IPS-15b (cell line): ENCODE measurements at regions not wholly inside any gene's neighbourhood (a gene's known extent, or its start where the extent isn't known, plus 50 kb on each side); places are given as distances from the start of the nearest gene placed in this dataset.

Experiments
- H3K27me3 ChIP-seq: one replicate; pipeline ENCODE4 v1.6.1; 2013; ENCODE audit warnings: low read length; ENCODE audit not compliant: control insufficient read depth, insufficient read depth
- H3K36me3 ChIP-seq: one replicate; pipeline ENCODE4 v1.6.1; 2013; ENCODE audit warnings: low read length; ENCODE audit not compliant: control insufficient read depth, insufficient read depth
- H3K4me1 ChIP-seq: one replicate; pipeline ENCODE4 v1.6.1; 2013; ENCODE audit warnings: mild to moderate bottlenecking, low read length; ENCODE audit not compliant: control insufficient read depth, insufficient read depth
- H3K4me3 ChIP-seq: one replicate; pipeline ENCODE4 v1.5.1; 2013; ENCODE audit warnings: low read depth, low read length
- H3K9ac ChIP-seq: one replicate; pipeline ENCODE4 v1.6.1; 2013; ENCODE audit warnings: low read depth, mild to moderate bottlenecking, low read length
- H3K9me3 ChIP-seq: one replicate; pipeline ENCODE4 v1.6.1; 2013; ENCODE audit warnings: mild to moderate bottlenecking, low read length; ENCODE audit not compliant: control insufficient read depth, insufficient read depth

GRCh38 chr13:86974995-86975328 lies 696.2 kb upstream of the SLITRK5 start:
- Histone ChIP-seq H3K9ac (no peak overlapping the region), H3K4me1 (no peaks in the 10 kb centered on the region), H3K36me3 (no peaks in the 10 kb centered on the region), H3K9me3 (no peaks in the 10 kb centered on the region), H3K27me3 (no peaks in the 10 kb centered on the region), H3K4me3 (no peak overlapping the region)

GRCh38 chr13:86976521-86977324 lies 694.4 kb upstream of the SLITRK5 start:
- Histone ChIP-seq H3K9ac (no peak overlapping the region), H3K4me3 (no peak overlapping the region), H3K27me3 (no peaks in the 10 kb centered on the region), H3K9me3 (no peaks in the 10 kb centered on the region), H3K4me1 (no peaks in the 10 kb centered on the region), H3K36me3 (no peaks in the 10 kb centered on the region)

GRCh38 chr13:86986448-86986847 lies 684.7 kb upstream of the SLITRK5 start:
- Histone ChIP-seq H3K27me3 (no peaks in the 10 kb centered on the region), H3K9me3 (no peaks in the 10 kb centered on the region), H3K36me3 (no peaks in the 10 kb centered on the region), H3K9ac (no peak overlapping the region), H3K4me3 (no peak overlapping the region), H3K4me1 (no peaks in the 10 kb centered on the region)

GRCh38 chr13:86992251-86992650 lies 678.9 kb upstream of the SLITRK5 start:
- Histone ChIP-seq H3K9ac (no peak overlapping the region), H3K36me3 (no peaks in the 10 kb centered on the region), H3K4me1 (no peaks in the 10 kb centered on the region), H3K9me3 (no peaks in the 10 kb centered on the region), H3K4me3 (no peak overlapping the region), H3K27me3 (no peaks in the 10 kb centered on the region)

- H3K9me3 ChIP-seq, result no peaks in the 10 kb centered on the region
- no peaks in the 10 kb centered on the region for H3K36me3 ChIP-seq
- no peaks in the 10 kb centered on the region for H3K27me3 ChIP-seq
- no peaks in the 10 kb centered on the region for H3K4me1 ChIP-seq
- no peak overlapping the region for H3K9ac ChIP-seq
- H3K4me3 ChIP-seq, result no peak overlapping the region
Measured at GRCh38 chr13:87003265-87003664, 667.9 kb upstream of the SLITRK5 start.

GRCh38 chr13:87005511-87005910 lies 665.7 kb upstream of the SLITRK5 start:
- H3K9me3 ChIP-seq, result no peaks in the 10 kb centered on the region
- H3K4me1 ChIP-seq, result no peaks in the 10 kb centered on the region
- no peak overlapping the region for H3K4me3 ChIP-seq
- no peaks in the 10 kb centered on the region for H3K27me3 ChIP-seq
- H3K9ac ChIP-seq, result no peak overlapping the region
- H3K36me3 ChIP-seq, result no peaks in the 10 kb centered on the region

- no peaks in the 10 kb centered on the region for H3K27me3 ChIP-seq
- no peaks in the 10 kb centered on the region for H3K9me3 ChIP-seq
- no peak overlapping the region for H3K4me3 ChIP-seq
- H3K9ac ChIP-seq, result no peak overlapping the region
- H3K4me1 ChIP-seq, result no peaks in the 10 kb centered on the region
- no peaks in the 10 kb centered on the region for H3K36me3 ChIP-seq
Measured at GRCh38 chr13:87035526-87035925, 635.6 kb upstream of the SLITRK5 start.

- Histone ChIP-seq H3K4me1 (no peaks in the 10 kb centered on the region), H3K9ac (no peak overlapping the region), H3K4me3 (no peak overlapping the region), H3K36me3 (no peaks in the 10 kb centered on the region), H3K27me3 (no peaks in the 10 kb centered on the region), H3K9me3 (no peaks in the 10 kb centered on the region)
Measured at GRCh38 chr13:87042946-87043345, 628.2 kb upstream of the SLITRK5 start.

GRCh38 chr13:87052731-87053130 lies 618.4 kb upstream of the SLITRK5 start:
- Histone ChIP-seq H3K9me3 (no peaks in the 10 kb centered on the region), H3K36me3 (no peaks in the 10 kb centered on the region), H3K4me3 (no peak overlapping the region), H3K4me1 (no peaks in the 10 kb centered on the region), H3K9ac (no peak overlapping the region), H3K27me3 (no peaks in the 10 kb centered on the region)

GRCh38 chr13:87057807-87058520 lies 613.2 kb upstream of the SLITRK5 start:
- no peak overlapping the region for H3K9ac ChIP-seq
- H3K9me3 ChIP-seq, result no peaks in the 10 kb centered on the region
- no peaks in the 10 kb centered on the region for H3K27me3 ChIP-seq
- H3K4me3 ChIP-seq, result no peak overlapping the region
- no peaks in the 10 kb centered on the region for H3K36me3 ChIP-seq
- no peaks in the 10 kb centered on the region for H3K4me1 ChIP-seq

- no peaks in the 10 kb centered on the region for H3K4me1 ChIP-seq
- H3K4me3 ChIP-seq, result no peak overlapping the region
- no peak overlapping the region for H3K9ac ChIP-seq
- no peaks in the 10 kb centered on the region for H3K27me3 ChIP-seq
- H3K9me3 ChIP-seq, result no peaks in the 10 kb centered on the region
- H3K36me3 ChIP-seq, result no peaks in the 10 kb centered on the region
Measured at GRCh38 chr13:87058786-87059329, 612.3 kb upstream of the SLITRK5 start.
